T-helper 2 cell (primary cell): ENCODE measurements at regions not wholly inside any gene's neighbourhood (a gene's known extent, or its start where the extent isn't known, plus 50 kb on each side); places are given as distances from the start of the nearest gene placed in this dataset.

Source experiments
- DNase-seq, 5 experiments: peaks; one replicate each; pipeline versions ENCODE4 v3.0.0 to v3.0.0-alpha.2; 2012 to 2022

DNA sequence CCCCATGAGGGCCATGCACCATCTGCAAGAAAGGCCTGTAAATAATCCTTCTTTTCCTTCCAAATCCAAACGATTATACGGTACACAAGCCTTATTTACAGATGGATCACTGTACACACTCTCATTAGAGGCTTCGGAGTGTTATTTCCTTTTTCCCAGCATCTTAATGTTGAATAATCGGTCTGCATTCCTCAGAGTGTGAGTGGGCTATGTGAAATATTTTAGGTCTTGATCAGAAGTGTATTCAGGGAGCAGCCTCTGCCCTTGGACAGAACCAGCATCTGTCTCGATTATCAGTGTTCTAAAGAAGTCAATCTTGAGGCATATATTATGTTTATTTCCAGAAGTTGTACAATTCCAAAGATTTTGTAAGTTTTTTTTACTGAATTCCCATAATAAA, 340.6 kb downstream of the SEC23A start:
- DNase-seq: no peak

DNA sequence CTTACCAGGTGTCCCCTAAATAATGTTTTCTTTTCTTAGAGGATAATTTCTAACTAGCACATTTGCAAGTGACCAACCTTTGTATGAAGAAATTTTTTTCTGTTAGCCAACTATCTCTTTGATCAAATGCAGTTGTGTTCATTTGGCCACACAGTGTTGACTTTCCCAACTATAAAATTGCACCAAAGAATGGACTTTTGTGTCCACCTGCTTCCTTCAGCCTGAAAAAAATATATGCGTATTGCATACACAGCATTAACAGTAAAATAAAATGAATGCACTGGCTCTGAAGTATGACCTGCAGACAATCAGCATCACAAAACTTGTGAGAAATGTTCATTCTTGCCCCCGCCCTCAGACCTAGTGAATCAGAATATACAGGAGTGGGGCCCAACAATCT, 342.0 kb downstream of the SEC23A start:
- DNase-seq: no peak

- no peak for DNase-seq
Measured at GRCh38 chr14:38758661-38759060, 344.4 kb downstream of the SEC23A start.

DNA sequence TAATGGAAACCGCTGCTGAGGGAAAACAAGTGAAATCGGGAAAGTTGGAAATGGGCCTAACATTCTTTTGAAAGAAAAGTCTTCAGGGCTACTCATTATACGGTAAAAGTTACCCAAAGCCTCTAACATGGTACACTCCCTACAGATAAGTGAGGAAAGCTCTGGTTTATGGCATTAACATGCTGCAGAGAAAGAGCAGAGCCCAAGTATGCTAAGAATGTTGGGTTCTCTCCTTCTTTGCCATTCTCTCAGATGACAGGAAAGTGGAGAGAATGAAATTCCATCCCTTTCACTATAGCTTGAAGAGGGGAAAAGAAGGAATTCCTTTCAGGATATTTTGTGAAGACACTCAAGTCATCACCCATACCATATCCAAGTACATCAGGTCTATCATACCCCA, 348.0 kb downstream of the SEC23A start:
- DNase-seq: no peak

DNA sequence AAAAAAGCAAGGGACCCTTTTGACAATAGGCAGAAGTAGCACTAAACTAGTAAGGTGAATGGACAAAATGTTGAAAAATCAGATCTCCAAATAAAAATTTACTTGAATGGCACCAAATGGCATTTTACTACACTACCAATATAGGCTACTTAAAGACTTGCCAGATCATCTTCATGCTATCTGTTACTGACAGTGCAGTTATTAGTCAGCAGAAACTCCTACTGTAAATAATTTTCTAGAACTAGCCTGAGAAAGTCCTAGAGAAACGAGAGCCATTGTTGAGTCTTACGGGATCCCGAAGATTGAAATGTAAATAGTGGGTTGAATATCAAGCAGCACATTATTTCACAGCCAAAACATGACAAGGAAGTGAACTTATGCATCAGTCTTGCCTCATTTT, 350.3 kb downstream of the SEC23A start:
- DNase-seq: no peak

- no peak for DNase-seq
Measured at GRCh38 chr14:38752341-38752740, 350.7 kb downstream of the SEC23A start.

DNA sequence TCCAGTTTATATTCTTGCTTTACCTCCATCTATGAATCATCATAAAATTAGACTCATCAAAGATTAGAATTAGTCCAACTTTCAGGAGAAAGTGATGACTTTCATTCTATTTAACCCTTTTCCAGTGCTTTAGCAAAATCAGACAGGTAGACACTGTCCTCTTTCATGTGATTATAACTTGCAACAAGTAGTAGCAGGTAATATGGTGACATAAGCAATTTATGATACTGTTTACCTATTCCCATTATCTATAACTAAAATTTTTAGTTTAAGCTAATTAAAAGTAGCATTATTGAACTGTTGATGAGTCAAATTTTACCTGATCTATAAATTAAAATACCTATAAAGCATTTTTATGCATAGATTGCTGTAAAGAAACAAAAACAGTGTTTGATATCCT, 351.6 kb downstream of the SEC23A start:
- DNase-seq: no peak

DNA sequence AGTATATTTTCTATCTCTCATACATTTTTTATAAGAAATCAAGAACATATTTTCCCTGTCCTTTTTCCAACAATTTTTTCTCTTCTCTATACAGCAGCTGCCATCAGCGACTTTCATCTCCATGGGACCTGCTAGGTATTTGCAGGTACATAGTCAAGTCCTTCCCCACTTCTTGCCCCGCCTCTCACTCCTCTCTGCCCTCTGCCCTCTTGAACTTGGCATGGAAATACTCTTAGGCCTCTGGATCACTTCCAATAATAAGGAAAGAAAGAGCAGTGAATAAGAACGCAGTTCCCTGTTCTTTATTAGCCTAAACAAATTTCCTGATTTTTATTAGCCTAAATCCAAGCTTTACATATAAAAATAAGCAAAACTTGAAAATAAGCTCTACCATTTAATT, 353.1 kb downstream of the SEC23A start:
- DNase-seq: no peak

- no peak for DNase-seq
Measured at GRCh38 chr14:38745861-38746260, 357.2 kb downstream of the SEC23A start.

DNA sequence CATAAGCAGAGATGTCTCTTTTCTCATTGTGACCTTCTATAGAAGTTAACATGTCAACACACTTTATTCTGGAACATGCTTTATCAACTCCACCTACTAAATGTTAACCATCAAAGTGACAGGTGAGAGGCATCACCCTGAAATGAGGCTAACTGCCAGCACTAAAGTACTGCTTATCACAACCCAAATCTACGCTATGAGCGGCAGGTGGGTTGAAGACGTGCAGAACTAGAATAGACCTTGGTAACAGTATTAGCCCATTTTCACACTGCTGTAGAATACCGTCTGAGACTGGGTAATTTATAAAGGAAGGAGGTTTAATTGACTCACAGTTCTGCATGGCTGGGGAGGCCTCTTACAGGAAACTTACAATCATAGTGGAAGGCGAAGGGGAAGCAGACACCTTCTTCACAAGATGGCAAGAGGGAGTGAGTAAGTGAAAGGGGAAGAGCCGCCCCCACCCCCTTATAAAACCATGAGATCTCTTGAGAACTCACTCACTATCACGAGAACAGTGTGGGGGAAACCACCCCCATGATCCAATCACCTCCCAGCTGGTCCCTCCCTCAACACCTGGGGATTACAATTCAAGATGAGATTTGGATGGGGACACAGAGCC, 359.0 kb downstream of the SEC23A start:
- DNase-seq: no peak

- DNase-seq: no peak
Measured at GRCh38 chr14:38737686-38738407, 365.2 kb downstream of the SEC23A start.

GRCh38 chr14:38735005-38735404, 368.0 kb downstream of the SEC23A start:
- DNase-seq: no peak

DNA sequence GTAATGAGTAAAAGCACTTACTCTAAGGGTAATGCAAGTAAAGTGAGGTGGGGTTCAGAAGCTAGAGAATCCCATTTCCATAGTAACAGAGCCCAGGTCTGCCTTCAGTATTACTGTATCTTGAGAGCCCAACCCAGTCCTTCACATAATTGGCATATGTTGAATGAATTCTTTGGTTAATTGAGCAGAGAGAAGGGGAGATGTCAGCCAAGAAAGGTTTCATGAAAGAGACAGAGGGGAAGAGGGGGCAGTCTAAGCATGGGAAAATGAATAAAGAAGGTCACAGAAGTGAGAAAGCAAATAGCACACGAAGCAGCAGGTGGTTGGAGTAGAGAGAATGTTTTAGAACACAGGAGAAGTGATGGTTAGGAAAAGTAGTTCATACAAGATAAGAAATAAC, 371.1 kb downstream of the SEC23A start:
- DNase-seq: no peak

DNA sequence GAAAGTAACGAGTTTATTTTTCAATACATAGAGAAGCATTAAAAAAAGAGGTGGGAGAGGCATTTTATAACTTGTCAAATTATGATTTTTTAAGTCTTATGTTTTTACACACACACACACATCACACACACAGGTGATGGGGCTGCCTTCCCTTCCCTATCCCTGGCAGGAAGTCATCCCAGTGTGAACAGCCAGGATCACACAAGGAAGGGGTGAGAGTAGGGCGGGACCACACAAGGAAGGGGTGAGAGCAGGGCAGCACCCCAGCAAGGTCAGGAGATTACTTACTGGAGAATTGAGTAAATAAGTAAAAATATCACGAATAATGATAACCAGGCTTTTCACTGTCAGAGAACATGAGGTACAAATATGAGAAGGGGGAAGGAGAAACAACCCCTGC, 372.6 kb downstream of the SEC23A start:
- no peak for DNase-seq

GRCh38 chr14:38727731-38728130, 375.3 kb downstream of the SEC23A start:
- no peak for DNase-seq

DNA sequence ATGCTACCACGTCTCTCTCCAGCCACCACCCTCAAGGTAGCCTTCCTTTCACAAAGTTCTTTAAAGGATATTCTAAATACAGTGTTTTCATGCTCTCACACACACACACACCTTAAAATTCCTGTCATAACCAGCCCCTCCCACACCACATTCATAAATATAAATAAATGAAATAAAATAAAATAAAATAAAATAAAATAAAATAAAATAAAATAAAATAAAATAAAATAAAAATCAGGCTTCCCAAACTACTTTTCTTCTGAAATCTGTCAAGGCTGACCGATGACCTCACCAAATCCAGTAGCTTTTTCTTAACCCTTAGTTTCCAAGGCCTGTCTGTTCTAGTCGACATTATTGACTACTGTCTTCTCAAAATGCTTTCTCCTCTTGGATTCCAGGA, 378.4 kb downstream of the SEC23A start:
- DNase-seq: no peak

GRCh38 chr14:38723959-38724358, 379.1 kb downstream of the SEC23A start:
- DNase-seq: no peak

GRCh38 chr14:38723277-38723676, 379.8 kb downstream of the SEC23A start:
- DNase-seq: no peak

DNA sequence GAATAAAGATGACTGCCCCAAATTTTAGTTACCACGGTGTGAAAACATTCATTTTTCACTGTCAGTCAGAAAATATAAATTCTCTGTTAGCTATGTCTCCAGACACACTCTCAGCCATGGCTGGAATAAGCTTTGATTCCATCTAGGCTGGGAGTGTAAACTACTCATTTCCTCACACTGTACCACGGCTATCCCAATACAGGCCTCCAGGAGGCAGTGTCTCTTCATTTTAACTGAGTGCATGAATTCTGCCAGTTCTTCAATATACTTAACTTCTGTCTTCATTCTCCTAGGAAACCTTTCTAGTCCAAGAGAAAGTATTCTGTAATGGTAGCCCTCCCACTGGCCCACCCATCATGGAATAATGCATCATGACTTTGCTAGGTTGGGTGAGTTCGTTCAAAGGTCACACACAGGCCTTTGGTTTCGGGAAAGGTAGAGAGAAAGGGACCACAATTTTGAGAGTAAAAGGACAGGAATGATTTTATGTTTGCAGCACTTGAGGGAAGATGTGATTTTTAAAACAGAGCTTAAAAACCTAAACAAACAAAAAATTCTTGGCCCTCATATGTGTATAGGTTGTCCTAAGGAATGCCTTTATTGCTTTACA, 381.1 kb downstream of the SEC23A start:
- DNase-seq: peak in 1 of 5 experiments; percentile 29

DNA sequence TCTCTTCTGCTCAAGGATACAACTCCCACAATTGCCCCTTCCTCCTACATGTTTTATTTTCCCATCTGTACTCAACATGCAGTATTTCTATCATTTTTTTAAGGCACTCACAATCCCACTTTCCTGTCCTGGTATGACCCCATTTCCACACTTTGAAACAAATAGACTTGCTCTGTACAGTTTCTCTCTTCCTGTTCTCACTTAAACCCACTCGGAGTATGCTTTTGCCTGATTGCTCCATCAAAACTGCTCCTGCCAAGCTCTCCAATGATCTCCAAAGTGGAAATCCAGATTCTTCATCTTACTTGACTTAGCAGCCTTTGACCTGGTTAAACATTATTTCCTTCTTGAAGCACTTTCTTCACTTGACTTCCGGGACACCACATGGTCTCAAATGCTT, 384.5 kb downstream of the SEC23A start:
- DNase-seq: no peak

DNA sequence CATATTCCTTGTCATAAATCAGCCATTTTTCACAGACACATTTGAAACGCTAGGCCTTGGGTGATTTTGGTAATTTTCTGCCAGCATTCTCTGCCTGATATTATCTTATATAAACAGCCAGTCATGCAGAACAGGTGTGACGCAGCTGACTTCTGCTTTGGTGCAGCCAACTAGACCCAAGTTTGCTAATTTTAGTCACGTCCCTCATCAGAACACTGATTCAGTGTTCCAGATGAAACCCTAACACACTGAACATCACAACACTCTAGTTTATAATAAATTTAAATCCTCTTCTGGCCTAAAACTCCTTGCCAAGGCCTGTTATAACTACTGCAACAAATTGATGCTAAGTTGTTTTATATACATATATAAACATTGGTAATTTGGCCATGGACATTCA, 386.1 kb downstream of the SEC23A start:
- DNase-seq: no peak

DNA sequence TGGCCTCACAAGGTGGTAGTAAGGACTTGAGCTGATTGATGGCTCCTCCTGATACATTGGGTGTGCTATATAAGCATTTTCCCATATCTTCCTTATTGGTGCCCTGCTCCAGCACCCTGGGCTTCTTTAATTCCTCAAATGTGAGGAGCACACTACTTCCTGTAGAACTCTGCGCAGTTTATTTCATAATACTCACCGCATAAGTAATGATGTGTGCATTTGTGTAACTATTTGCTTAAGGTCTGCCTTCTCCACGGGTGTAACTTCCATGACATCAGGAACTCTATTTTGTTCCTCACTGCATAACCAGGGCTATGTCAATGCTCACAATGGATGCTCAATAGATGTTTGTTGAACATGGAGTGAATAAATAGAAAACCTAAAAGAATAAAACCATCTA, 392.2 kb downstream of the SEC23A start:
- DNase-seq: no peak

- no peak for DNase-seq
Measured at GRCh38 chr14:38710196-38710595, 392.8 kb downstream of the SEC23A start.

DNA sequence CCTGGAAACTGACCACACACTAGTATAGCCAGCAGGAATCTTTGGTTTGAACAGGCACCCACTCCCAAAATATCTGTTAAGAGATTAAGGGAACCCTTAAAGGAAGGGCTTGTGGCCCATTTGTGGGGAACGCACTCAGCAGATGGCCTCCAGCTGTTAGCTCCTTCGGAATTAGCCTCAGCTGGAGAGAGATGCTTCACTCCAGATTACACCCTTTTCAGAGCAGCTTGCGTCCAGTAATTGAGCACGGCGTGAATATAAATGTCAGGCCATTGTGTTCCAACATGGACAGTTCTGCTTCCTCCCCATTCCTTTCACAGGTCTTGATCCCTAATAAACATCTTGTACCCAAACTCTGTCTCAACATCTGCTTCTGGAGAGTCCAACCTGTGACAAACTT, 397.8 kb downstream of the SEC23A start:
- DNase-seq: no peak
